DOHH2 (cell line): ENCODE measurements at regions not wholly inside any gene's neighbourhood (a gene's known extent, or its start where the extent isn't known, plus 50 kb on each side); places are given as distances from the start of the nearest gene placed in this dataset.

Experiments
- H3F3A ChIP-seq: fragments of 200-600 bp; sonication (generic), shearing (Covaris generic); 2 replicates; pipeline ENCODE4 v1.6.0; 2016; ENCODE audit warnings: antibody characterized with exemption, mild to moderate bottlenecking; ENCODE audit not compliant: control insufficient read depth, insufficient read depth
- H3K27ac ChIP-seq: fragments of 200-600 bp; sonication (generic); 2 replicates; pipeline ENCODE4 v1.5.1; 2014; ENCODE audit warnings: low read depth, mild to moderate bottlenecking, low read length, moderate library complexity
- H3K27me3 ChIP-seq: fragments of 200-600 bp; sonication (generic); 2 replicates; pipeline ENCODE4 v1.6.1; 2014; ENCODE audit warnings: mild to moderate bottlenecking, low read length, mixed read lengths; ENCODE audit not compliant: control insufficient read depth
- H3K36me3 ChIP-seq: fragments of 200-600 bp; sonication (generic); 2 replicates; pipeline ENCODE4 v1.6.1; 2014; ENCODE audit warnings: mild to moderate bottlenecking, low read length, moderate library complexity, mixed read lengths; ENCODE audit not compliant: control insufficient read depth
- H3K4me1 ChIP-seq: fragments of 200-600 bp; sonication (generic); 2 replicates; pipeline ENCODE4 v1.6.1; 2014; ENCODE audit warnings: mild to moderate bottlenecking, low read length, mixed read lengths; ENCODE audit not compliant: control insufficient read depth
- H3K4me2 ChIP-seq: fragments of 200-600 bp; sonication (generic); 2 replicates; pipeline ENCODE4 v1.6.0; 2014; ENCODE audit warnings: mild to moderate bottlenecking, low read length, moderate library complexity
- H3K4me3 ChIP-seq: fragments of 200-600 bp; sonication (generic); 2 replicates; pipeline ENCODE4 v1.5.1; 2014; ENCODE audit warnings: mild to moderate bottlenecking, low read length, mixed read lengths
- H3K79me2 ChIP-seq: fragments of 200-600 bp; sonication (generic); 2 replicates; pipeline ENCODE4 v1.6.1; 2014; ENCODE audit warnings: mild to moderate bottlenecking, low read length, mixed read lengths; ENCODE audit not compliant: control insufficient read depth
- H3K9me2 ChIP-seq: fragments of 200-600 bp; sonication (generic); replicated peaks from 2 replicates; pipeline ENCODE4 v1.6.1; 2014; ENCODE audit warnings: mild to moderate bottlenecking, low read length, mixed read lengths; ENCODE audit not compliant: control insufficient read depth
- H3K9me3 ChIP-seq: fragments of 200-600 bp; sonication (generic); 2 replicates; pipeline ENCODE4 v1.6.1; 2014; ENCODE audit warnings: antibody characterized with exemption, low read length, mixed read lengths; ENCODE audit not compliant: control insufficient read depth, insufficient read depth
- H4K20me1 ChIP-seq: fragments of 200-600 bp; sonication (generic); 2 replicates; pipeline ENCODE4 v1.6.0; 2014; ENCODE audit warnings: low read depth, mild to moderate bottlenecking, antibody characterized with exemption, low read length, moderate library complexity; ENCODE audit not compliant: control insufficient read depth, insufficient read depth
- CTCF ChIP-seq: fragments of 200-600 bp; sonication (generic); IDR thresholded peaks from one replicate; pipeline ENCODE4 v1.5.1; 2014; ENCODE audit warnings: antibody characterized with exemption, mild to moderate bottlenecking, low read depth, low read length; ENCODE audit not compliant: poor library complexity, severe bottlenecking
- EZH2phosphoT487 ChIP-seq: fragments of 200-600 bp; sonication (generic); IDR thresholded peaks from 2 replicates; pipeline ENCODE4 v1.6.1; 2017; ENCODE audit warnings: borderline replicate concordance, mild to moderate bottlenecking, antibody characterized with exemption, low read length, moderate library complexity, mixed read lengths

GRCh38 chr4:163764569-163764968 is 270.1 kb downstream of the TMA16 start:
- no peaks in the 10 kb centered on the region for H4K20me1 ChIP-seq
- no peaks in the 10 kb centered on the region for H3K36me3 ChIP-seq
- no peak overlapping the region for H3K4me3 ChIP-seq
- no peaks in the 10 kb centered on the region for H3F3A ChIP-seq
- H3K4me1 ChIP-seq, result no peaks in the 10 kb centered on the region
- TF ChIP-seq EZH2phosphoT487 (no peak), CTCF (no peak)
- peaks cover 4% of the 10 kb centered on the region for H3K27me3 ChIP-seq
- H3K27ac ChIP-seq, result no peak overlapping the region
- no peaks in the 10 kb centered on the region for H3K79me2 ChIP-seq
- no peak overlapping the region for H3K4me2 ChIP-seq
- no peaks in the 10 kb centered on the region for H3K9me3 ChIP-seq
- no peaks in the 10 kb centered on the region for H3K9me2 ChIP-seq

- H3K4me1 ChIP-seq, result no peaks in the 10 kb centered on the region
- TF ChIP-seq EZH2phosphoT487, result no peak
- no peak for TF ChIP-seq CTCF
- no peaks in the 10 kb centered on the region for H4K20me1 ChIP-seq
- H3K79me2 ChIP-seq, result no peaks in the 10 kb centered on the region
- H3K36me3 ChIP-seq, result no peaks in the 10 kb centered on the region
- H3K9me3 ChIP-seq, result no peaks in the 10 kb centered on the region
- H3K4me2 ChIP-seq, result no peak overlapping the region
- H3K27me3 ChIP-seq, result peaks cover 6% of the 10 kb centered on the region
- no peaks in the 10 kb centered on the region for H3F3A ChIP-seq
- no peaks in the 10 kb centered on the region for H3K9me2 ChIP-seq
- no peak overlapping the region for H3K27ac ChIP-seq
- H3K4me3 ChIP-seq, result no peak overlapping the region
Observed at GRCh38 chr4:163768014-163768413, 273.5 kb downstream of the TMA16 start.

- no peaks in the 10 kb centered on the region for H3K79me2 ChIP-seq
- H3F3A ChIP-seq, result no peaks in the 10 kb centered on the region
- no peak overlapping the region for H3K4me2 ChIP-seq
- no peaks in the 10 kb centered on the region for H4K20me1 ChIP-seq
- no peaks in the 10 kb centered on the region for H3K9me3 ChIP-seq
- H3K4me3 ChIP-seq, result no peak overlapping the region
- H3K27me3 ChIP-seq, result peaks cover 9% of the 10 kb centered on the region
- peaks cover 4% of the 10 kb centered on the region; the same call in 1 of the 2 replicates for H3K4me1 ChIP-seq
- no peaks in the 10 kb centered on the region for H3K36me3 ChIP-seq
- H3K27ac ChIP-seq, result no peak overlapping the region
- H3K9me2 ChIP-seq, result no peaks in the 10 kb centered on the region
- TF ChIP-seq CTCF (no peak), EZH2phosphoT487 (no peak)
Observed at GRCh38 chr4:163772238-163772637, 277.7 kb downstream of the TMA16 start.

- H3F3A ChIP-seq, result no peaks in the 10 kb centered on the region
- no peaks in the 10 kb centered on the region; the same call in 1 of the 2 replicates for H3K9me3 ChIP-seq
- no peak overlapping the region for H3K4me2 ChIP-seq
- H3K4me1 ChIP-seq, result peaks cover 4% of the 10 kb centered on the region; the same call in 1 of the 2 replicates
- no peaks in the 10 kb centered on the region for H3K79me2 ChIP-seq
- H3K36me3 ChIP-seq, result no peaks in the 10 kb centered on the region
- no peaks in the 10 kb centered on the region for H4K20me1 ChIP-seq
- H3K9me2 ChIP-seq, result no peaks in the 10 kb centered on the region
- H3K4me3 ChIP-seq, result no peak overlapping the region
- no peak overlapping the region for H3K27ac ChIP-seq
- no peak for TF ChIP-seq EZH2phosphoT487
- no peak for TF ChIP-seq CTCF
- H3K27me3 ChIP-seq, result peaks cover 7% of the 10 kb centered on the region
Observed at GRCh38 chr4:163773940-163774339, 279.4 kb downstream of the TMA16 start.
